HG02938 (cell line): ENCODE measurements at regions not wholly inside any gene's neighbourhood (a gene's known extent, or its start where the extent isn't known, plus 50 kb on each side); places are given as distances from the start of the nearest gene placed in this dataset.
"Not testable (repeated sequence)": the region's sequence is repeated elsewhere in the genome, so short reads cannot be mapped to it uniquely, and the experiment has no call there.

ENCODE experiments used
- ATAC-seq: cut with Tn5 transposase; IDR thresholded peaks from one replicate; pipeline ENCODE4 v1.9.1; 2021; ENCODE audit warnings: mild to moderate bottlenecking, moderate library complexity; ENCODE audit not compliant: unreplicated experiment

DNA sequence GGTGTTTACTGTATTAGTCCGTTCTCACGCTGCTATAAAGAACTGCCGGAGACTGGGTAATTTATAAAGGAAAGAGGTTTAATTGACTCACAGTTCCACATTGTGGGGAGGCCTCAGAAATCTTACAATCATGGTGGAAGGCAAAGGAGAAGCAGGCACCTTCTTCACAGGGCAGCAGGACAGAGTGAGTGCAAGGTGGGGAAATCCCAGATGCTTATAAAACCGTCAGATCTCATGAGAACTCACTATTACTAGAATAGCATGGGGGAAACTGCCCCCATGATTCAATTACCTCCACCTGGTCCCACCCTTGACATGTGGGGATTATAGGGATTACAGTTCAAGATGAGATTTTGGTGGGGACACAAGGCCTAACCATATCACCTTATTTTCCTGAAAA, 60.1 kb upstream of the IFNGR1 start:
- ATAC-seq: not testable (repeated sequence)

DNA sequence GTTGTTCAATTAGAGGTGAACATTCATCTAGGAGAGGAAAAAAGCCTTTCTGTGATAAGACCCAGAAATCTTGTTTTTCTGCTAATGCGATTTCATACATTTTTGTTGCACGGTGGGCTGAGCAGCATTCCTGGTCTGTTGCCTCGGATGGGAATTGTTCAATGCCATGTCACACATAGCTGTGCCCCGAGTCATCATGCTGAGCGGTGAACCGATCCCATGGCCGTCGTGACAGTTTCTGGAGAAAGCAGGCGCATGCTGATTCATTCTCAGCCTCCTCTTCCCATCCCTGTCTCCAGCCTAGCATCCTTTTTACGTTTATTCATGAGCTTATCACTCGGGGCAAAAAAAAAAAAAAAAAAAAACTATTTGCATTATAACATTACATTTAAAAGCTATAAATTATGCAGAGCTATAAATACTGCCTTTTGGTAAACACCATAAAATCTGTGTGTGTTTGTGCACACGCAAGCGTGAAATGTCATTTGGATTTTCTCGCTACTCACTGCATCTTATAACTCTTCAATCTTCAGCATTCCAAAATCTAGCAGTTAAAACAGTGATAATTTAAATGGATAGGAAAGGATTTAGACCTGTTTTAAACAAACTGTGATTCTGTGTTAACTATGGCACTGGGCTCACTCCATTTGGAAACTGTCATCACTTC, 58.9 kb upstream of the IFNGR1 start:
- no peak for ATAC-seq

DNA sequence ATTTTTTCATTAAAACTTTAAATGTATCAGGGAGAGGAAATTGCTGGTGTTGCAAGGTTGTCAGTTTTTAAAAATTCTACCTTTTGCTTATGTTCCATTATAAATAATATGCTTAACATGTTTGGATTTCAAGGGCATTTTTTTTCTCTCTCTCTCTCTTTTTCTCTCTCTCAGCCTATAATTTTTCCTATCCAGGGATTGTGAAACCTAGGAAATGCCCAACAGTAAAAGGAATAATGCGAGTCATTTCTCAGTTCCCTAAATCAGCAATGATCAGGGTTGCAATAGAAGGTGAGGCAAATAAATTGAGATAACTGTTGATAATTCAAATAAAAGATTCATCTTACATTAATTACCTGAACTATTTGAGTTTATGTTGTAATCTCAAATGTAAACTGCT, 53.2 kb upstream of the IFNGR1 start:
- ATAC-seq: no peak

- no peak for ATAC-seq
Observed at GRCh38 chr6:137271245-137272183, 52.3 kb upstream of the IFNGR1 start.

DNA sequence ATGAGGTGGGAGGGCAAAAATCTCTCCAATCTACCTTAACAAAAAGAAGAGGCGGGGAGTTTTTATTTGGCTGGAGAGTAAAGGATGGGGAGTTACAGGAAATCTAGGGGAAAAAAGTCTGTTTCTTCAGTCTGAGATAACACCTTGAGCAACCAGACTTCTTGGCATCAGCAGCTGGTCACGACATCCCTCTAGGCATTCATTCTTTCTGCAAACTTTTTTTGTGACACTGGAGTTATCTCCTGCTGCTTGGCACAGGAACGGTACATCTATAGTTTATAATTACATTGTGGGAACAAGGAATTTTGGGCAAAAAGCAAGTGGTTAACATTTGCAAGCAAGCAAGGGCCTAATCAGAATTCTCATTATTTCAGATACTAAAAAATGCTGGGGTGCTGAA, 50.6 kb upstream of the IFNGR1 start:
- no peak for ATAC-seq

DNA sequence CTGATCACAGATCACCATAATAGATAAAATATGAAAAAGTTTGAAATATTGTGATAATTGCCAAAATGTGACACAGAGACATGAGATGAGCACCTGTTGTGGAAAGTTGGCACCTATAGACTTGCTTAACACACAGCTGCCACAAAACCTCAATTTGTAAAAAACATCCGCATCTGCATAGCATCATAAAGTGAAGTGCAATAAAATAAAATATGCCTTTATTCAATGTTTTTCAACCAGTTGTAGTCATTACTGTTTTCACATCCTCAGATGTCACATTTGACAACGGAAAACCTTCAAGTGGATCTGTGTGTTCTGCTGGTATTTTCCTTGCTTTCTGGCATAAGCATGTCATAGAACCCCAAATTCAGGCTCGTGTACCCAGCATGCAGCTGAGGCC, 50.2 kb upstream of the IFNGR1 start:
- no peak for ATAC-seq
